ENCODE measurements at regions not wholly inside any gene's neighbourhood (a gene's known extent, or its start where the extent isn't known, plus 50 kb on each side); places are given as distances from the start of the nearest gene placed in this dataset.

- Histone ChIP-seq H3K4me1 (ENCODE audit: control insufficient read depth in 1 of 2, extremely low read depth in 1 of 2, insufficient read depth in 2 of 2, low read length in 2 of 2) (no peaks in the 10 kb centered on the region), H3K27me3 (replicated peaks in 1 of 2; ENCODE audit: control insufficient read depth in 2 of 2, extremely low read depth in 1 of 2, insufficient read depth in 2 of 2, low read length in 1 of 2) (no peaks in the 10 kb centered on the region), H3K27ac (ENCODE audit: low read length) (no peak overlapping the region), H3K9me3 (no peaks in the 10 kb centered on the region), H3K4me3 (ENCODE audit: control insufficient read depth in 1 of 2, extremely low read depth in 1 of 2, low read length in 1 of 2) (no peak overlapping the region), H3K36me3 (ENCODE audit: control insufficient read depth in 2 of 2, extremely low read depth in 1 of 2, insufficient read depth in 1 of 2, low read length in 1 of 2) (no peaks in the 10 kb centered on the region)
- POLR2A ChIA-PET, result no interaction called here
- H3K27me3 Mint-ChIP-seq, result no peaks in the 10 kb centered on the region
- H3K9me3 Mint-ChIP-seq, result peaks cover 2 to 10% (median 3%) of the 10 kb centered on the region in 3 donors
- H3K4me3 Mint-ChIP-seq, result no peak overlapping the region
- ATAC-seq (replicated peaks in 1 of 4), result no peak
- H3K4me1 Mint-ChIP-seq, result no peaks in the 10 kb centered on the region
- 100% methylated on average over 1 of the region's 4 CpGs for WGBS (ENCODE audit: insufficient coverage)
- DNase-seq, result no peak
- CTCF ChIA-PET, result no interaction called here
- no peak overlapping the region for H3K27ac Mint-ChIP-seq
- no peaks in the 10 kb centered on the region for H3K36me3 Mint-ChIP-seq
Observed at GRCh38 chr12:114885501-114885900, 201.5 kb upstream of the TBX3 start.

GRCh38 chr12:114884575-114884974, 200.6 kb upstream of the TBX3 start:
- Mint-ChIP-seq H3K4me1 (no peaks in the 10 kb centered on the region), H3K9me3 (peaks cover 2 to 10% (median 3%) of the 10 kb centered on the region in 3 donors), H3K4me3 (no peak overlapping the region), H3K27me3 (no peaks in the 10 kb centered on the region), H3K27ac (no peak overlapping the region), H3K36me3 (no peaks in the 10 kb centered on the region)
- no peaks in the 10 kb centered on the region for H3K36me3 ChIP-seq (ENCODE audit: control insufficient read depth in 2 of 2, extremely low read depth in 1 of 2, insufficient read depth in 1 of 2, low read length in 1 of 2)
- no peak overlapping the region for H3K4me3 ChIP-seq (ENCODE audit: control insufficient read depth in 1 of 2, extremely low read depth in 1 of 2, low read length in 1 of 2)
- no peak overlapping the region for H3K27ac ChIP-seq (ENCODE audit: low read length)
- H3K9me3 ChIP-seq, result no peaks in the 10 kb centered on the region
- H3K4me1 ChIP-seq (ENCODE audit: control insufficient read depth in 1 of 2, extremely low read depth in 1 of 2, insufficient read depth in 2 of 2, low read length in 2 of 2), result no peaks in the 10 kb centered on the region
- ChIA-PET CTCF (no interaction called here), POLR2A (interaction anchor here in 1 of 2 donors (0.7 kb wide), 1 partner anchor 8 kb away, joined by 3 read pairs; no protein-coding TSS in a partner anchor)
- WGBS (ENCODE audit: insufficient coverage), result 81% methylated on average over 4 of the region's 6 CpGs
- no peaks in the 10 kb centered on the region for H3K27me3 ChIP-seq (replicated peaks in 1 of 2; ENCODE audit: control insufficient read depth in 2 of 2, extremely low read depth in 1 of 2, insufficient read depth in 2 of 2, low read length in 1 of 2)
- DNase-seq (no peak), ATAC-seq (replicated peaks in 1 of 4) (no peak)

- CTCF ChIA-PET, result no interaction called here
- whole genome bisulfite sequencing (ENCODE audit: insufficient coverage), result no CpG with 5 or more reads among the region's 4 CpGs
- ATAC-seq (replicated peaks in 1 of 4), result no peak
Observed at GRCh38 chr12:114882083-114882482, 198.1 kb upstream of the TBX3 start.

GRCh38 chr12:114879354-114879753, 195.4 kb upstream of the TBX3 start:
- Histone ChIP-seq H3K27ac (ENCODE audit: low read length) (no peak overlapping the region), H3K27me3 (replicated peaks in 1 of 2; ENCODE audit: control insufficient read depth in 2 of 2, extremely low read depth in 1 of 2, insufficient read depth in 2 of 2, low read length in 1 of 2) (no peaks in the 10 kb centered on the region), H3K9me3 (no peaks in the 10 kb centered on the region), H3K4me3 (ENCODE audit: control insufficient read depth in 1 of 2, extremely low read depth in 1 of 2, low read length in 1 of 2) (no peak overlapping the region), H3K36me3 (ENCODE audit: control insufficient read depth in 2 of 2, extremely low read depth in 1 of 2, insufficient read depth in 1 of 2, low read length in 1 of 2) (no peaks in the 10 kb centered on the region), H3K4me1 (ENCODE audit: control insufficient read depth in 1 of 2, extremely low read depth in 1 of 2, insufficient read depth in 2 of 2, low read length in 2 of 2) (no peaks in the 10 kb centered on the region)
- Mint-ChIP-seq H3K4me3 (no peak overlapping the region), H3K4me1 (no peaks in the 10 kb centered on the region), H3K27ac (no peak overlapping the region), H3K27me3 (no peaks in the 10 kb centered on the region), H3K36me3 (no peaks in the 10 kb centered on the region), H3K9me3 (peaks cover 0 to 15% (median 3%) of the 10 kb centered on the region in 3 donors)
- 90% methylated on average over 3 of the region's 4 CpGs for WGBS (ENCODE audit: insufficient coverage)
- DNase-seq, result no peak
- POLR2A ChIA-PET, result no interaction called here
- ATAC-seq (replicated peaks in 1 of 4), result no peak
- CTCF ChIA-PET, result no interaction called here

More at GRCh38 chr12:114882083-114882482, 198.1 kb upstream of the TBX3 start:
- Mint-ChIP-seq H3K36me3 (no peaks in the 10 kb centered on the region), H3K27me3 (no peaks in the 10 kb centered on the region), H3K4me1 (no peaks in the 10 kb centered on the region), H3K4me3 (no peak overlapping the region), H3K9me3 (peaks cover 2 to 12% (median 7%) of the 10 kb centered on the region in 3 donors), H3K27ac (no peak overlapping the region)
- no peaks in the 10 kb centered on the region for H3K27me3 ChIP-seq (replicated peaks in 1 of 2; ENCODE audit: control insufficient read depth in 2 of 2, extremely low read depth in 1 of 2, insufficient read depth in 2 of 2, low read length in 1 of 2)
- no peak for DNase-seq
- no peak overlapping the region for H3K4me3 ChIP-seq (ENCODE audit: control insufficient read depth in 1 of 2, extremely low read depth in 1 of 2, low read length in 1 of 2)
- H3K4me1 ChIP-seq (ENCODE audit: control insufficient read depth in 1 of 2, extremely low read depth in 1 of 2, insufficient read depth in 2 of 2, low read length in 2 of 2), result no peaks in the 10 kb centered on the region
- no peaks in the 10 kb centered on the region for H3K36me3 ChIP-seq (ENCODE audit: control insufficient read depth in 2 of 2, extremely low read depth in 1 of 2, insufficient read depth in 1 of 2, low read length in 1 of 2)
- no peaks in the 10 kb centered on the region for H3K9me3 ChIP-seq
- H3K27ac ChIP-seq (ENCODE audit: low read length), result no peak overlapping the region
- POLR2A ChIA-PET, result no interaction called here

- no peaks in the 10 kb centered on the region for H3K27me3 Mint-ChIP-seq
- Histone ChIP-seq H3K4me3 (ENCODE audit: control insufficient read depth in 1 of 2, extremely low read depth in 1 of 2, low read length in 1 of 2) (no peak overlapping the region), H3K27ac (ENCODE audit: low read length) (no peak overlapping the region), H3K9me3 (no peaks in the 10 kb centered on the region), H3K36me3 (ENCODE audit: control insufficient read depth in 2 of 2, extremely low read depth in 1 of 2, insufficient read depth in 1 of 2, low read length in 1 of 2) (no peaks in the 10 kb centered on the region), H3K4me1 (ENCODE audit: control insufficient read depth in 1 of 2, extremely low read depth in 1 of 2, insufficient read depth in 2 of 2, low read length in 2 of 2) (no peaks in the 10 kb centered on the region), H3K27me3 (replicated peaks in 1 of 2; ENCODE audit: control insufficient read depth in 2 of 2, extremely low read depth in 1 of 2, insufficient read depth in 2 of 2, low read length in 1 of 2) (no peaks in the 10 kb centered on the region)
- H3K4me1 Mint-ChIP-seq, result no peaks in the 10 kb centered on the region
- peaks cover 0 to 15% (median 3%) of the 10 kb centered on the region in 3 donors for H3K9me3 Mint-ChIP-seq
- H3K36me3 Mint-ChIP-seq, result no peaks in the 10 kb centered on the region
- ChIA-PET POLR2A (no interaction called here), CTCF (interaction anchor here in 1 of 2 donors (0.9 kb wide), 1 partner anchor 13 kb away, joined by 4 read pairs; no protein-coding TSS in a partner anchor)
- no peak overlapping the region for H3K27ac Mint-ChIP-seq
- 69% methylated on average over 4 of the region's 4 CpGs for WGBS (ENCODE audit: insufficient coverage)
- H3K4me3 Mint-ChIP-seq, result no peak overlapping the region
- DNase-seq (no peak), ATAC-seq (replicated peaks in 1 of 4) (no peak)
Observed at GRCh38 chr12:114878781-114879180, 194.8 kb upstream of the TBX3 start.

GRCh38 chr12:114876968-114877680, 193.1 kb upstream of the TBX3 start:
- Histone ChIP-seq H3K4me1 (ENCODE audit: control insufficient read depth in 1 of 2, extremely low read depth in 1 of 2, insufficient read depth in 2 of 2, low read length in 2 of 2) (no peaks in the 10 kb centered on the region), H3K4me3 (ENCODE audit: control insufficient read depth in 1 of 2, extremely low read depth in 1 of 2, low read length in 1 of 2) (no peak overlapping the region), H3K27me3 (replicated peaks in 1 of 2; ENCODE audit: control insufficient read depth in 2 of 2, extremely low read depth in 1 of 2, insufficient read depth in 2 of 2, low read length in 1 of 2) (no peaks in the 10 kb centered on the region), H3K36me3 (ENCODE audit: control insufficient read depth in 2 of 2, extremely low read depth in 1 of 2, insufficient read depth in 1 of 2, low read length in 1 of 2) (no peaks in the 10 kb centered on the region), H3K27ac (ENCODE audit: low read length) (no peak overlapping the region), H3K9me3 (no peaks in the 10 kb centered on the region)
- H3K27ac Mint-ChIP-seq, result no peak overlapping the region
- H3K9me3 Mint-ChIP-seq, result peaks cover 0 to 12% (median 3%) of the 10 kb centered on the region in 3 donors
- ChIA-PET POLR2A (interaction anchor here in 1 of 2 donors (0.6 kb wide), 1 partner anchor 8 kb away, joined by 3 read pairs; no protein-coding TSS in a partner anchor), CTCF (no interaction called here)
- DNase-seq, result no peak
- WGBS (ENCODE audit: insufficient coverage), result 83% methylated on average over 5 of the region's 13 CpGs
- H3K27me3 Mint-ChIP-seq, result no peaks in the 10 kb centered on the region
- no peaks in the 10 kb centered on the region for H3K4me1 Mint-ChIP-seq
- no peak overlapping the region for H3K4me3 Mint-ChIP-seq
- no peak for ATAC-seq (replicated peaks in 1 of 4)
- no peaks in the 10 kb centered on the region for H3K36me3 Mint-ChIP-seq
